AG10803 (cell line): ENCODE measurements at regions not wholly inside any gene's neighbourhood (a gene's known extent, or its start where the extent isn't known, plus 50 kb on each side); places are given as distances from the start of the nearest gene placed in this dataset.

Experiments
- DNase-seq: peaks from one replicate; pipeline ENCODE4 v3.0.0; 2010; ENCODE audit warnings: low read depth
- H3K4me3 ChIP-seq: 2 replicates; pipeline ENCODE4 v1.5.1; 2011; ENCODE audit warnings: mild to moderate bottlenecking, low read length, control low read depth
- TF ChIP-seq, protein P1 (sequence below): conservative IDR thresholded peaks from 2 replicates; pipeline ENCODE4 v1.5.1; 2011; ENCODE audit warnings: mild to moderate bottlenecking, low read length, control low read depth, inconsistent platforms

DNA sequence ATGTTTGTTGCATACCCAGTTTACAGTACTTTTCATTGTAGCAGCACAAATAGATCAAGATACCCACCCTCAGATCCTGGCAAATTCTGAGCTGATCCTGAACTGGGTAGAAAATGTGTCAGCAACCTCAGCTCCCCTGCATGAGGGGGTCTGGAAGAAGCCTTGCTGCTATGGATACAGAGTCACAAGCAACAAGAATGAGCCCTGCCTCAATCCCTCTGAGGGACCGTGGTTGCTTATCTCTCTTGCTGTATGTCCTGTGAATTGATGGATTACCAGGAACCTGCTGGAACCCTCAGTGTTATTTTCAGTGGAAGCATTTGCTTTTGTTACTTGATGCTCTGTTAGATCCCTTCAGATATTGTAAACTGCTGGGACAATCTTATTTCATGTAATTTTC is 331.0 kb downstream of the STIM2 start:
- no peak overlapping the region for H3K4me3 ChIP-seq
- DNase-seq: no peak
- TF ChIP-seq, protein P1, sequence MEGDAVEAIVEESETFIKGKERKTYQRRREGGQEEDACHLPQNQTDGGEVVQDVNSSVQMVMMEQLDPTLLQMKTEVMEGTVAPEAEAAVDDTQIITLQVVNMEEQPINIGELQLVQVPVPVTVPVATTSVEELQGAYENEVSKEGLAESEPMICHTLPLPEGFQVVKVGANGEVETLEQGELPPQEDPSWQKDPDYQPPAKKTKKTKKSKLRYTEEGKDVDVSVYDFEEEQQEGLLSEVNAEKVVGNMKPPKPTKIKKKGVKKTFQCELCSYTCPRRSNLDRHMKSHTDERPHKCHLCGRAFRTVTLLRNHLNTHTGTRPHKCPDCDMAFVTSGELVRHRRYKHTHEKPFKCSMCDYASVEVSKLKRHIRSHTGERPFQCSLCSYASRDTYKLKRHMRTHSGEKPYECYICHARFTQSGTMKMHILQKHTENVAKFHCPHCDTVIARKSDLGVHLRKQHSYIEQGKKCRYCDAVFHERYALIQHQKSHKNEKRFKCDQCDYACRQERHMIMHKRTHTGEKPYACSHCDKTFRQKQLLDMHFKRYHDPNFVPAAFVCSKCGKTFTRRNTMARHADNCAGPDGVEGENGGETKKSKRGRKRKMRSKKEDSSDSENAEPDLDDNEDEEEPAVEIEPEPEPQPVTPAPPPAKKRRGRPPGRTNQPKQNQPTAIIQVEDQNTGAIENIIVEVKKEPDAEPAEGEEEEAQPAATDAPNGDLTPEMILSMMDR: no peak

DNA sequence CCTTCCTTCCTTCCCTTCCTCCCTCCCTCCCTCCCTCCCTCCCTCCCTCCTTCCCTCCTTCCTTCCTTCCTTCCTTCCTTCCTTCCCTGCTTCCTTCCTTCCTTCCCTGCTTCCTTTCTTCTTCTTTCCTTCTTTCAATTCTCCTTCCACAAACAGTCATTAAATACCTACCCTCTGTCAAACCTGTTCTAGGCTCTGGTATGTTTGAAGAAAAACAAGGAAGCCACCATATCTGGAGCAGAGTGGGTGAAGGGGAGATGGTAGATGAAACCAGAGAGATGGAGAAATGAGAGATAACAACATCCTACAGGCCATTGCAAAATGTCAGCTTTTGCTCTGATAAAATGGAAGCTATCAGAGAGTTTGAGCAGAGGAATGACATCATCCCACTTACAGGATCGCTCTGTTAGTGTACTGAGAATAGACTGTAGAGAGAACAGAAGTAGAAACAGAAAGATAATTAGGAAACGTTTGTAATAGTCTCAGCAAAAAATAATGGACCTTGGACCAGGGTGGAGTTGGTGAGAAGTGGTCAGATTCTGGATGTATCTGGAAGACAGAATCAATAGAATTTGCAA is 334.0 kb downstream of the STIM2 start:
- DNase-seq: no peak
- no peak overlapping the region for H3K4me3 ChIP-seq
- TF ChIP-seq, protein P1: no peak

DNA sequence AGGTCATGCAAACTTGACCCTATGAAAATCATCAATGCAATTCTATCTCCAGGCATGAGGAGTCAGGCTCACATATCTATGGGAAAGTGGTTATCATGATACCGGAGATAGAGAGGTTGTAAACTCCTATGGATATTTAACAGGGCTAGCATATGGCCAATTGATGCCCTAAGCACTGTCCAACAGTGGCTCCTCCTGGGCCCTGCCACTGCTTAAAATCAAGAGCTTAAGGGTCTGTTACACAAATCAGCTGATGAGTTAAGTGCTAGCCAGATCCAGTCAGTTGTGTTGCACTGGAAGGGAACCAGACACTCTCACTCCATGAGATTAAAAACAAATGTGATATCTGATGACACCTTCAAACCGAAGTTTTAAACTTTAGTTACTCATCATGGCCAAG is 337.6 kb downstream of the STIM2 start:
- TF ChIP-seq, protein P1: no peak
- DNase-seq: no peak
- no peak overlapping the region for H3K4me3 ChIP-seq

DNA sequence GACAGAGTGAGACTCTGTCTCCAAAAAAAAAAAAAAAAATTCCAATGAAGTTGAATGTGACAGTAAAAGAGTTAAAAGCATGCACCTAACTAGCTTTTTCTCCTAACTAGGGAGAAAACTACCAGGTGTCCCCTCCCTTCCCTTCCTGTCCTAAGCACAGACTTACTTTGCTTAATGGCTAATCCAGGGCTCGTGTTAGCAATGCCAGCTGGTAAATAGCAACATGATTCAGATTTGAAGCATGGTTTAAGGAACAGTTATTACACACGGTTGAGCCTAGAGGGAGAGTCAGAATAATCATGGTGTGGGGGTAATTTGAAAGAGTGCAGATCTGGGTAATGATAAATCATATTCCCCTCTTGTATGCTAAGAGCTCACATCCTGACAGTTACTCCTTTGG is 338.3 kb downstream of the STIM2 start:
- DNase-seq: no peak
- H3K4me3 ChIP-seq: no peak overlapping the region
- TF ChIP-seq, protein P1: no peak

DNA sequence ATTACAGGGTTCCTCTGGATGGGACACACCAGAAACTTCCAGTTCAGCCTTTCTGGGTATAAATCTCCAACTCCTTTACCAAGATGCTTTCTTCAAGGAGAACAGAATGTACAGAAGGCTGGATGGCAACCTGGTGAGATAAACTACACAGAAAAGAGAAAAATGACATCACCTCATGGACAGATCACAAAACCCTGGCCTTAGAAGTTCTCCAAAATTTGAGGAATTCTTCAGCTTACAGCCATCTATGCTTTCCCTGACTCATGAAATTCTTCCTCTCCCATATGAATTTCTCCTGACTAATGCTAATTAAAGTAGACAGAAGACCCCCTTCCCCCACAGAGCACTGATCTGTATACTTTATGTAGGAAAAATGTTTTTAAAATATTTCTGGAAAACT is 345.4 kb downstream of the STIM2 start:
- no peak overlapping the region for H3K4me3 ChIP-seq
- TF ChIP-seq, protein P1: no peak
- DNase-seq: no peak

DNA sequence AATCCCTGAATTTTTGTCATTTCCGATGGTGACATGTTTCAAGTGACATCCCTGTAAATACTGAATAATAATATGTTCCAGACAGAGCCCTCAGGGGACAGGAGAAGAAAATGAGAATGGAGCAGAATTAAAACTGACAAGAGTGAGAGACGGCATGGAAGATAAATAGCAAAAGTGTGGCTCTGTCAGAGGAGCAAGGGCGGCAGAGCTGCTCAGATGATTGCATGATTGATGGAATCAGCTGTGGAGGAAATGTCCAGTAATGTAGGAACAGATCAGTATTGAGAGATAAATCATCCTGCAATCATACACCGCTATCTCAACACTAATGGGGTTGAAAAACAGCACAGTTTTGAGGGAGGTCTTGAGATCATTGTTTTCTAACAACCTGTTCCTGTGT is 350.3 kb downstream of the STIM2 start:
- no peak for DNase-seq
- no peak overlapping the region for H3K4me3 ChIP-seq
- TF ChIP-seq, protein P1: no peak

DNA sequence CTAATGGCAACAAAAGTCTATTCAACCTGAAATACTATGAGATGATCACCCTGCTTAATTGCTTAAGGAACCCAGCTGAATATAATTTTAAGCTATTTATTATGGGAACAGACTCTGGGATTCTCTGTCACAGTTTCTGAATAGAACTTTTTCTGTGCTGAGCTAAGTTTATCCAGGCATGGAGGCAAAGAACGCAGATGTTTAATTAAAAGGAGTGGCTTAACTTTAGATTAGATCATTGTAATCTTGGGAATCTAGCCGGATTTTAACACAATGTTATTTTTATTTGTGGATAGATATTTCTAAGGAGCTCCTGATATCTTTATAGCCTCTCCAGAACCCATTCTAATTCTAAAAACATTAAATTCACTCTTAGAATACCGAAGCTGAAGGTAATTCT is 353.4 kb downstream of the STIM2 start:
- TF ChIP-seq, protein P1: no peak
- DNase-seq: no peak
- no peak overlapping the region for H3K4me3 ChIP-seq
